HG03565 (cell line): ENCODE measurements at regions not wholly inside any gene's neighbourhood (a gene's known extent, or its start where the extent isn't known, plus 50 kb on each side); places are given as distances from the start of the nearest gene placed in this dataset.
"Not testable (repeated sequence)": the region's sequence is repeated elsewhere in the genome, so short reads cannot be mapped to it uniquely, and the experiment has no call there.

ENCODE experiments used
- ATAC-seq: cut with Tn5 transposase; IDR thresholded peaks from one replicate; pipeline ENCODE4 v1.9.1; 2021; ENCODE audit warnings: mild to moderate bottlenecking, moderate library complexity; ENCODE audit not compliant: unreplicated experiment

DNA sequence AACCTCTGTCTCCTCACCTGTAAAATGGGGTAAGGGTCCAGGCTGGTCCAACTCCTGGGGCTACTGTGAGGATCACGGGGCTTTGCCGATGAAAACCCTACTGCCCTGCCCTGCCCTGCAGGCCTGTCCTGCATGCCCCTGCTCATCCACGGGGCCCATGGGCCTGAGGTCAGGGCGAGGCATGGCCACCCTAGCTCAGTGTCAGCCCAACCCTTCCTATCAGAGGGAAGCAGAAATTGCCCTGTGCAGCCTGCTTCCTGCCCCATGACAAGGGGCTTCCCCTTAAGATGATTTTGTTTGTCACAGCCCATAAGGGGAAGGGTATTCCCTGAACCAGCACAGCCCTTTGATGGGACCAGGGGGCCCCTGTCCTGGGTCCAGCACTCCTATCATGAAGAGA is 353.6 kb upstream of the ID2 start:
- ATAC-seq = no peak

DNA sequence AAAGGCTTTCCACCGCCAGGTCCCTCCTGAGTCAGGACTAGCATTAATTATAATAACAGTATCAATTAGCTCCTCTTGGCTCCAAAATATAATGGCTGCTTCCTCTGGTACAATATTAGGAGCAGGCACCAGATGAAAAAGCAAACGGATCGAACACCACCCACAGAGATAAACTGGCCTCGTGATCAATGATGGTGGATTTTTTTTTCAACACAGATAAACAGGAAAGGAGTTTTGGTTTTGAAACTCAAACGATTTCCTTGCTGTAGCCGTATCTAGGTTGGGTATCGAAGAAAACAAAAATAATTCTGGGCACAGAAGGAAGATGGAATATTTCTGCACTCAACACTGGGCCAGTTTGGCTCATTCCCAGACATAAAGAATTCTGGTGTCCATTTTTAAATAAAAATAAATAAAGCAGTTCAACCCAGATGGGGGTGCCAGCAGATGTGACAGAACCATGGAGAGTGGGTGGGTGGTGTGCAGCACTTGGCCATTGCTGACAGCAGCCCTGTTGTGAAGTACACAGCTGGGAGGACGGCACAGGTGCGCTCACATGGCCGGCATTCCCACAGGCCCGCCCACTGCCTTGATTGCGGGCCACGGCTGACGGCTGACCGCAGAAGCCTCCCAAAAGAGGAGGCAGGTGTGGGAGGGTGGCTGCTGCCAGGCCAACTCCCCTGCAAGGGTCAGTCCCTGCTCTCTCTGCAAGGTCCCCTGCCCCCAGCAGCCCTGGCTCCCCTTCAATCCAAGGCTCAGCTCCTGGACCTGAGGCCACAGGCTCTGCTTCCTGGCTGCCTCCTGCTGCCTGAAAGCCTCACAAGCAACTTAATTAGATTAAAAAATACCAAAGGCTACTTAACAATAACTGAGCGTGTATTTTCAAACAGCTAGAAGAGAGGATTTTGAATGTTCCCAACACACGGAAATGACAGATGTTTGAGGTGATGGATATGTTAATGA is 351.9 kb upstream of the ID2 start:
- ATAC-seq = no peak

DNA sequence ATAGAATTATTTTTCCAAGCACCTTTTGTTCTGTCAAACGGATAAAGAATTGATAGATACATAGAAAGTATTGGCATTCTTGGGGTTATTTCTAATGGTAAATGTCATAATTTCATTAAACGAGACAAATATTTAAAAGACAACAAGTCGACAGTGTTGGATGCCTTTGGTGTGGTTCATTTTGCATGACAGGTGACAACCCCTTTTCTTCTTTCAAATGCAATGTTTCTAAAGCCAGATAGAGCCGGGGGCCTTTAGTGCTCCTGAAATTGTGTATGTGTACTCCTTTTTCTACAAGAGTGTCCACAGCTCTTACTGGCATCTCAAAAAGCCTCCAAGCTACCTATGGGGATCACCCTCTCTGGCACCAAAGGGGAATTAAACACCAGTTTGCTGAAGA is 350.8 kb upstream of the ID2 start:
- ATAC-seq = no peak

- ATAC-seq = no peak
Measured at GRCh38 chr2:8332646-8333045, 349.2 kb upstream of the ID2 start.

GRCh38 chr2:8333177-8333831 is 348.6 kb upstream of the ID2 start:
- no peak for ATAC-seq

- ATAC-seq = not testable (repeated sequence)
Measured at GRCh38 chr2:8333832-8334187, 348.0 kb upstream of the ID2 start.

DNA sequence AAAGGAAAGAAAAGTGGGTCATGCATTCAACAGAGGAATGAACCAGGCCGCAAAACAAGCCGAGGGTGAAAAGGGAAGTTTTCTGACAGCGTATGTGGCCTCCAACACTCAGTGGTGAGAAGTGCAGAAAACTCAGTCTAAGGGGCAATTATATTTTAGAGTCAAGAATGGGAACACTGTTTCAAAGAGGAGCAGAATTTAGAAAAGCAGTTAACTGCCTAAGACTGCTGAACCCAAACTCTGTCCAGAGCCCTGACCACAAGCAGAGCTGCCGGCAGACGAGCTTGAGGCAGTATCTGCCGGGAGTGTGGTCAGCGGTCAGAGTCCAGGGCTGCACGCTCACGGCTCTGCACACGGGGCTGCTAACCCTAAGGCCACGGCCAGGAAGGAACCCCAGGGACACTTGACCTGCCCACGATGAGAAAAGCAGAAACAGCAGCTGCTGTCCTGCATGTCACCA is 347.0 kb upstream of the ID2 start:
- no peak for ATAC-seq

DNA sequence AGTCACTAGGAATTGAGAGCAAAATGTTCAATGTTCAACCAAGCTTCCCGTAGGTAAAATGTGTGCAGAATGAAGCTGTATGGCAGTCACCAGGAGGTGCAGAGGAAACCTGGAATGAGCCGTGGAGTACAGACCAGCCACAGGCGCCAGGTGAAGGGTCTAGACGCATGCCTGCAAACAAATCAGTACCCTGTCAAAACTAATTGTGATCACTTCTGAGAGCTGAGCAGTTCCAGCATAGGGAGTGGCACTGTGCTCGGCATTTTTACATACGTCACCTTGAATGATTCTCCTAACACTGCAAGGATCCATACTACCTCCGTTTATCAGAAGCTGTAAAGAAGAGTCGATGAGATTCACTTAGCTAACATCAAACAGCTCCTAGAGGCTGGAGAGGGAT is 346.1 kb upstream of the ID2 start:
- no peak for ATAC-seq

DNA sequence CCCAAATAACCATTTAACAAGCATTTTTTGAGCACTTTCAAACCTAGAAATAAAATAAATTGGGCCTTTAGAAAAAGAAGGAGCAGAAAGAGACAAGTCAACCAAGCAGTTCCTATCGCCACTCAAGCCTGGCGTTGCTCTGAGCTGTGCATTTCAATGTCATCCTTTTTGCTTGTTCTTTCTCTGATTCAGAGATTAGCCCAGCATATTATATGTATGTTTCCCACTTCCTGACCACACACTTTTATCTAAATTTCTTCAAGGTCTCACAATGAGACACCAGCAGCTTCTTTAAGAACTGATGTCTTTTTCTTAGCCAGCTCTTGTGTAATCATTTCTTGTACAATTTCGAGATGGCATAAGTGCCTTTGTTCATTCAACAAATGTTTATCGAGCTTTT is 344.5 kb upstream of the ID2 start:
- no peak for ATAC-seq

GRCh38 chr2:8342407-8342806 is 339.4 kb upstream of the ID2 start:
- ATAC-seq = no peak

GRCh38 chr2:8343031-8343430 is 338.8 kb upstream of the ID2 start:
- no peak for ATAC-seq

- ATAC-seq = no peak
Measured at GRCh38 chr2:8344144-8345097, 337.4 kb upstream of the ID2 start.

GRCh38 chr2:8345200-8345599 is 336.7 kb upstream of the ID2 start:
- ATAC-seq = no peak

- no peak for ATAC-seq
Measured at GRCh38 chr2:8346208-8346607, 335.6 kb upstream of the ID2 start.

- no peak for ATAC-seq
Measured at GRCh38 chr2:8346706-8347430, 335.0 kb upstream of the ID2 start.

DNA sequence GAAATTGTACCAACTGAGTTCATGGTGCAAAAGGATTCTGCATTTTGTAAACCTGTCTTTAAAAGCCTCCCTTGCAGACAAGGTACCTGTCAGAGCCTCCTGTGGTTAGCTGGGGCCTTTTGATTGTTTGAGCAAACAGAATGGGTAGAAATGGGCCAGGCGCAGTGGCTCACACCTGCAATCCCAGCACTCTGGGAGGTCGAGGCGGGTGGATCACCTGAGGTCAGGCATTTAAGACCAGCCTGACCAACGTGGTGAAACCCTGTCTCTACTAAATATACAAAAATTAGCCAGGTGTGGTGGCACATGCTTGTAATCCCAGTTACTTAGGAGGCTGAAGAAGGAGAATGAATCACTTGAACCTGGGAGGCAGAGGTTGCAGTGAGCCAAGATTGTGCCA is 332.9 kb upstream of the ID2 start:
- not testable (repeated sequence) for ATAC-seq

DNA sequence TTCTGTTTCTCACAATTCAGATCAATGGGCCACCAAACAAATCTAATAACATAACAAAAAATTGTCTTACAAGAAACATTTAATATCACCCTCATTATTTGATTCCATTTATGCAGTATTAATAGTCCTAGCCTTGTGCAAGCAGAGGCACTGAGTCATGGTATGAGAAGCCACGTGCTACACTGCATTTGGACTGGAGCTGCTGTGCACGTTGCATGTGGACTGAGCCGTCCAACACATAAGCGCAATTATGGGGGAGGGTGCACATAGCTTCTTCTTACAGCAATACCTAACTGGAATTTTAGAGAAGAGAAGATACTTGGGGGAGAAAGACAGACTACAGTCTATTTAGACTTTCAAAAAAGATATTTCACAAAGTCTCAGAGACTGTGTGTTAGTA is 329.6 kb upstream of the ID2 start:
- ATAC-seq = no peak

- no peak for ATAC-seq
Measured at GRCh38 chr2:8352989-8353388, 328.9 kb upstream of the ID2 start.

- no peak for ATAC-seq
Measured at GRCh38 chr2:8355102-8355859, 326.6 kb upstream of the ID2 start.
